Keratinocyte (primary cell): ENCODE measurements at regions not wholly inside any gene's neighbourhood (a gene's known extent, or its start where the extent isn't known, plus 50 kb on each side); places are given as distances from the start of the nearest gene placed in this dataset.

ENCODE experiments used
- DNase-seq: peaks from one replicate; pipeline ENCODE4 v3.0.0-alpha.2; 2011; ENCODE audit warnings: low read depth, missing footprints, low spot score
- FAIRE-seq: peaks from 2 replicates; lab custom pipeline; 2011; peaks lifted over from hg19 to GRCh38; lab: Jason Lieb, UNC
- H2AFZ ChIP-seq: 2 replicates; pipeline ENCODE4 v1.6.0; 2012; ENCODE audit warnings: low read length, control low read depth, inconsistent platforms; ENCODE audit not compliant: control insufficient read depth
- H3K27ac ChIP-seq: 2 replicates; pipeline ENCODE4 v1.5.1; 2011; ENCODE audit warnings: low read length; ENCODE audit not compliant: control insufficient read depth, insufficient read depth
- H3K27me3 ChIP-seq: 3 replicates; pipeline ENCODE4 v1.6.0; 2011; ENCODE audit warnings: low read length; ENCODE audit not compliant: control insufficient read depth, insufficient read depth; ENCODE audit errors: extremely low read depth
- H3K36me3 ChIP-seq, 2 experiments: 2 replicates in 1 of 2; 3 replicates in 1 of 2; pipeline ENCODE4 v1.5.1; 2011; ENCODE audit warnings: low read length in 2 of 2, mild to moderate bottlenecking in 1 of 2; ENCODE audit not compliant: control insufficient read depth in 2 of 2, insufficient read depth in 2 of 2; ENCODE audit errors: extremely low read depth in 1 of 2
- H3K4me1 ChIP-seq: 3 replicates; pipeline ENCODE4 v1.5.1; 2011; ENCODE audit warnings: low read length; ENCODE audit not compliant: control insufficient read depth, insufficient read depth; ENCODE audit errors: extremely low read depth
- H3K4me2 ChIP-seq: 3 replicates; pipeline ENCODE4 v1.6.0; 2011; ENCODE audit warnings: low read depth, low read length; ENCODE audit not compliant: control insufficient read depth, insufficient read depth; ENCODE audit errors: extremely low read depth
- H3K4me3 ChIP-seq, 3 experiments: fragments of 200-600 bp in 1 of 3; sonication (generic) in 1 of 3; 2 replicates in 2 of 3; 3 replicates in 1 of 3; pipeline ENCODE4 v1.5.1; 2011 to 2016; ENCODE audit warnings: low read length in 3 of 3, mild to moderate bottlenecking in 3 of 3, control low read depth in 2 of 3, inconsistent platforms in 1 of 3, low read depth in 1 of 3, mixed read lengths in 1 of 3, mixed run types in 1 of 3, moderate library complexity in 1 of 3; ENCODE audit not compliant: control insufficient read depth in 2 of 3, insufficient read depth in 2 of 3; ENCODE audit errors: extremely low read depth in 1 of 3
- H3K79me2 ChIP-seq: 2 replicates; pipeline ENCODE4 v1.6.0; 2012; ENCODE audit warnings: low read length; ENCODE audit not compliant: control insufficient read depth, insufficient read depth
- H3K9ac ChIP-seq: 3 replicates; pipeline ENCODE4 v1.6.0; 2011; ENCODE audit warnings: low read length; ENCODE audit not compliant: control insufficient read depth, insufficient read depth; ENCODE audit errors: extremely low read depth
- H3K9me1 ChIP-seq: 3 replicates; pipeline ENCODE4 v1.6.0; 2011; ENCODE audit warnings: low read length; ENCODE audit not compliant: control insufficient read depth, insufficient read depth; ENCODE audit errors: extremely low read depth
- H3K9me3 ChIP-seq: 2 replicates; pipeline ENCODE4 v1.5.1; 2012; ENCODE audit warnings: low read depth, low read length; ENCODE audit not compliant: control insufficient read depth
- H4K20me1 ChIP-seq: 3 replicates; pipeline ENCODE4 v1.6.0; 2011; ENCODE audit warnings: low read length; ENCODE audit not compliant: control insufficient read depth, insufficient read depth; ENCODE audit errors: extremely low read depth
- EZH2 ChIP-seq: IDR thresholded peaks from one replicate; pipeline ENCODE4 v1.6.1; 2012; ENCODE audit warnings: inconsistent platforms, mild to moderate bottlenecking, low read length, moderate library complexity
- dilution Hi-C: fragments of 300-500 bp; cut with MboI; formaldehyde crosslinking; loops from one replicate; pipeline ENCODE4 v1.7.0; 2020; ENCODE audit warnings: low sequenced_read_pairs; ENCODE audit not compliant: extremely low pct_ligation_motif_present
- TF ChIP-seq, protein P1 (sequence below), 3 experiments: IDR thresholded peaks in 1 of 3; conservative IDR thresholded peaks in 1 of 3; optimal IDR thresholded peaks in 1 of 3; 2 replicates in 2 of 3; 3 replicates in 1 of 3; pipeline versions ENCODE3 to v1.5.1; 2011; ENCODE audit warnings: low read length in 3 of 3, mild to moderate bottlenecking in 3 of 3, moderate library complexity in 2 of 3, control low read depth in 1 of 3, inconsistent platforms in 1 of 3; ENCODE audit not compliant: insufficient read depth in 2 of 3; ENCODE audit errors: extremely low read depth in 1 of 3

DNA sequence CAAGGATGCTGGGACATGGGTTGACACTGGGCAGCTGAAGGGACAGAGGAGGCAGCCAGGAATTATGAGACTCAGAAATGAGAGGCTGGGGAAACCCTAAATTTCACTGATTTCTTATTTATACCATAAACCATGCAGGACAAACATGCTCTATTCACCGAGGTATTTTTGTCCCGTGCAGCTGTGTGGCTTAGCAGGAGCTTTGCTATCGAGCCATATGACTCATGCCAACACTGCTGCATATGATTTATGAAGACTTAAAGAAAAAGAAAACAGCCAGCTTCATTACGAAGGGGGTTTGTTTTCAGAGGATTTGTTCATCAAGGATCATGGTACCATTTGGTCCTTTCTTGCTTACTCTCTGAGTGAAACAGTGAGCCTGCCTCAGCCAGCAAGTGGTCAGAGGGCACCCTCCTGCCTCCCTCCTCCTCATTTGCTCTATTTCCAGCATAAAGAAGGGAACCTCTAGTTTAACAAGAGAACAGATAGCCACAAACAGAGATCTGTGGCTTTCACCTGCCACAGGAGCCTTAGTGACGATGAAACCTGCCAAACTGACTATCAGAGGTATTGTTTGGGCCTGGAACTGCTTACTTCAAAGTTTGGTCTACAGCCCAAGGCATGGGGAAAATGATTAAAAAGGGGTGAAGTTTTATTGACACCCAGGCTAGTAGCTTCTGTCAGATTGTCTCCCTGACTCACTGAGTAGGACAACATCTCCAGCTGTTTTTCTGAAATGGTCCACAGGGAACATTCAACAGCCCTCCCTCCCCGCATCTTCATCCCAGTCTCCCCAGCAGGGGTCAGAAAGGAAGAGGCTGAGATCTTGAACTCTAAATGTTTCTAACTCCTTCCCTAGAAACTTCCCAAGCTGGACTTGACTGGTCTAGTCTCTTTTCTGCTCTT lies 80.1 kb upstream of the MAML3 start:
- Histone ChIP-seq H3K36me3 (no peaks in the 10 kb centered on the region), H3K4me3 (no peak overlapping the region), H3K9ac (no peak overlapping the region), H2AFZ (no peak overlapping the region), H3K79me2 (no peaks in the 10 kb centered on the region), H4K20me1 (no peaks in the 10 kb centered on the region), H3K27ac (no peak overlapping the region), H3K4me1 (peaks cover 14% of the 10 kb centered on the region), H3K9me3 (no peaks in the 10 kb centered on the region), H3K9me1 (no peaks in the 10 kb centered on the region), H3K27me3 (no peaks in the 10 kb centered on the region), H3K4me2 (peak overlapping the region; percentile 16)
- DNase-seq: no peak
- TF ChIP-seq, protein P1, sequence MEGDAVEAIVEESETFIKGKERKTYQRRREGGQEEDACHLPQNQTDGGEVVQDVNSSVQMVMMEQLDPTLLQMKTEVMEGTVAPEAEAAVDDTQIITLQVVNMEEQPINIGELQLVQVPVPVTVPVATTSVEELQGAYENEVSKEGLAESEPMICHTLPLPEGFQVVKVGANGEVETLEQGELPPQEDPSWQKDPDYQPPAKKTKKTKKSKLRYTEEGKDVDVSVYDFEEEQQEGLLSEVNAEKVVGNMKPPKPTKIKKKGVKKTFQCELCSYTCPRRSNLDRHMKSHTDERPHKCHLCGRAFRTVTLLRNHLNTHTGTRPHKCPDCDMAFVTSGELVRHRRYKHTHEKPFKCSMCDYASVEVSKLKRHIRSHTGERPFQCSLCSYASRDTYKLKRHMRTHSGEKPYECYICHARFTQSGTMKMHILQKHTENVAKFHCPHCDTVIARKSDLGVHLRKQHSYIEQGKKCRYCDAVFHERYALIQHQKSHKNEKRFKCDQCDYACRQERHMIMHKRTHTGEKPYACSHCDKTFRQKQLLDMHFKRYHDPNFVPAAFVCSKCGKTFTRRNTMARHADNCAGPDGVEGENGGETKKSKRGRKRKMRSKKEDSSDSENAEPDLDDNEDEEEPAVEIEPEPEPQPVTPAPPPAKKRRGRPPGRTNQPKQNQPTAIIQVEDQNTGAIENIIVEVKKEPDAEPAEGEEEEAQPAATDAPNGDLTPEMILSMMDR (optimal IDR thresholded peaks at IDR 0.05 in 1 of 3, IDR thresholded peaks at IDR 0.05 in 1 of 3, conservative IDR thresholded peaks at IDR 0.05 in 1 of 3; ENCODE audit: extremely low read depth in 1 of 3, insufficient read depth in 2 of 3, low read length in 3 of 3): no peak
- no peak for TF ChIP-seq EZH2
- FAIRE-seq: peak; percentile 78
- dilution Hi-C loops: no loop called here

DNA sequence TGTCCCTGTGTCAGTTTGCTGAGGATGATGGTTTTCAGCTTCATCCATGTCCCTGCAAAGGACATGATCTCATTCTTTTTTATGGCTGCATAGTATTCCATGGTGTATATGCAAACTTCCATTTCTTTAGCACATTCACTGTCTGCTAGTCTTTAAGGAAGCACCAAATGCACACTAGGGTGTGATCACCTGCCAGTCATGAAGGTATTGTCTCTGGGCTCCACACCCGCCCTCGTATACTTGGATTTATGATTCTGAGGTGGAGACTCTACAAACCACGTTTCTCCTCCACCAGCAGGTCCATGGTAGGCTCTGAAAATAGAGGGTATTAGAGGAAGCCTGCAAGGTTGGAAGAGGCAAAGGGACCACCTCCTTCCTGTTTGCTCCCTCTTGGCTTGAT lies 75.9 kb upstream of the MAML3 start:
- Histone ChIP-seq H3K36me3 (no peaks in the 10 kb centered on the region), H3K27me3 (no peaks in the 10 kb centered on the region), H3K4me2 (no peak overlapping the region), H2AFZ (no peak overlapping the region), H3K9me1 (no peaks in the 10 kb centered on the region), H3K9me3 (no peaks in the 10 kb centered on the region), H3K4me3 (no peak overlapping the region), H3K9ac (no peak overlapping the region), H3K79me2 (no peaks in the 10 kb centered on the region), H3K27ac (no peak overlapping the region), H3K4me1 (peaks cover 5% of the 10 kb centered on the region), H4K20me1 (no peaks in the 10 kb centered on the region)
- no peak for DNase-seq
- no peak for FAIRE-seq
- TF ChIP-seq EZH2: no peak
- dilution Hi-C loops: no loop called here
